IgD-negative memory B cell (primary cell): ENCODE measurements at regions not wholly inside any gene's neighbourhood (a gene's known extent, or its start where the extent isn't known, plus 50 kb on each side); places are given as distances from the start of the nearest gene placed in this dataset.
"Not testable (repeated sequence)": the region's sequence is repeated elsewhere in the genome, so short reads cannot be mapped to it uniquely, and the experiment has no call there.

Source experiments
- H3K27ac Mint-ChIP-seq, 3 donors: one replicate each; pipeline ENCODE4 v1.8.0; 2020 to 2022; ENCODE audit warnings: mild to moderate bottlenecking in 3 of 3, mixed read lengths in 3 of 3, moderate library complexity in 1 of 3
- H3K27me3 Mint-ChIP-seq: one replicate; pipeline ENCODE4 v1.8.0; 2021; ENCODE audit warnings: mixed read lengths
- H3K36me3 Mint-ChIP-seq: one replicate; pipeline ENCODE4 v1.8.0; 2020; ENCODE audit warnings: mild to moderate bottlenecking, mixed read lengths
- H3K4me1 Mint-ChIP-seq, 3 donors: one replicate each; pipeline ENCODE4 v1.8.0; 2020 to 2022; ENCODE audit warnings: mixed read lengths in 3 of 3, mild to moderate bottlenecking in 1 of 3
- H3K4me3 Mint-ChIP-seq, 4 donors: one replicate each; pipeline ENCODE4 v1.8.0; 2020 to 2022; ENCODE audit warnings: mild to moderate bottlenecking in 4 of 4, mixed read lengths in 4 of 4, moderate library complexity in 3 of 4
- H3K9me3 Mint-ChIP-seq, 3 donors: one replicate each; pipeline ENCODE4 v1.8.0; 2020 to 2021; ENCODE audit warnings: mixed read lengths in 3 of 3, mild to moderate bottlenecking in 1 of 3

- no peaks in the 10 kb centered on the region for H3K4me1 Mint-ChIP-seq
- no peak overlapping the region for H3K27ac Mint-ChIP-seq
- no peak overlapping the region for H3K4me3 Mint-ChIP-seq
- H3K9me3 Mint-ChIP-seq = peaks cover 3 to 7% (median 7%) of the 10 kb centered on the region in 3 donors
- no peaks in the 10 kb centered on the region for H3K27me3 Mint-ChIP-seq
- H3K36me3 Mint-ChIP-seq = no peaks in the 10 kb centered on the region
These were observed 256.4 kb upstream of the POM121L12 start for GRCh38 chr7:52779004-52779403.

GRCh38 chr7:52777051-52777822 is 258.2 kb upstream of the POM121L12 start:
- no peak overlapping the region for H3K4me3 Mint-ChIP-seq
- no peaks in the 10 kb centered on the region for H3K4me1 Mint-ChIP-seq
- no peaks in the 10 kb centered on the region for H3K36me3 Mint-ChIP-seq
- peaks cover 3 to 7% (median 3%) of the 10 kb centered on the region in 3 donors for H3K9me3 Mint-ChIP-seq
- H3K27me3 Mint-ChIP-seq = no peaks in the 10 kb centered on the region
- peak overlapping the region in 1 of 3 donors; percentile 57 for H3K27ac Mint-ChIP-seq

- no peak overlapping the region for H3K4me3 Mint-ChIP-seq
- H3K36me3 Mint-ChIP-seq = no peaks in the 10 kb centered on the region
- H3K4me1 Mint-ChIP-seq = no peaks in the 10 kb centered on the region
- peaks cover 3 to 7% (median 5%) of the 10 kb centered on the region in 3 donors for H3K9me3 Mint-ChIP-seq
- H3K27ac Mint-ChIP-seq = no peak overlapping the region
- no peaks in the 10 kb centered on the region for H3K27me3 Mint-ChIP-seq
These were observed 259.6 kb upstream of the POM121L12 start for GRCh38 chr7:52775876-52776275.

- no peaks in the 10 kb centered on the region for H3K36me3 Mint-ChIP-seq
- no peaks in the 10 kb centered on the region for H3K4me1 Mint-ChIP-seq
- no peaks in the 10 kb centered on the region for H3K27me3 Mint-ChIP-seq
- no peak overlapping the region for H3K27ac Mint-ChIP-seq
- H3K4me3 Mint-ChIP-seq = no peak overlapping the region
- peaks cover 5 to 7% (median 5%) of the 10 kb centered on the region in 3 donors for H3K9me3 Mint-ChIP-seq
These were observed 264.3 kb upstream of the POM121L12 start for GRCh38 chr7:52771177-52771576.

GRCh38 chr7:52764492-52765169 is 270.8 kb upstream of the POM121L12 start:
- Mint-ChIP-seq H3K27me3 (no peaks in the 10 kb centered on the region), H3K4me3 (no peak overlapping the region), H3K9me3 (peaks cover 0 to 6% (median 4%) of the 10 kb centered on the region in 3 donors), H3K36me3 (no peaks in the 10 kb centered on the region), H3K4me1 (no peaks in the 10 kb centered on the region), H3K27ac (no peak overlapping the region)

- Mint-ChIP-seq H3K27me3 (no peaks in the 10 kb centered on the region), H3K36me3 (peaks cover 3% of the 10 kb centered on the region), H3K9me3 (peaks cover 3 to 8% (median 4%) of the 10 kb centered on the region in 3 donors), H3K4me1 (no peaks in the 10 kb centered on the region), H3K27ac (no peak overlapping the region), H3K4me3 (no peak overlapping the region)
These were observed 277.1 kb upstream of the POM121L12 start for GRCh38 chr7:52758356-52758755.

- Mint-ChIP-seq H3K4me1 (no peaks in the 10 kb centered on the region), H3K36me3 (peaks cover 3% of the 10 kb centered on the region), H3K4me3 (no peak overlapping the region), H3K9me3 (peaks cover 3 to 9% (median 4%) of the 10 kb centered on the region in 3 donors), H3K27ac (no peak overlapping the region), H3K27me3 (no peaks in the 10 kb centered on the region)
These were observed 281.6 kb upstream of the POM121L12 start for GRCh38 chr7:52753855-52754254.

- H3K27ac Mint-ChIP-seq = no peak overlapping the region
- peaks cover 3% of the 10 kb centered on the region for H3K36me3 Mint-ChIP-seq
- peaks cover 3 to 11% (median 4%) of the 10 kb centered on the region in 3 donors for H3K9me3 Mint-ChIP-seq
- no peak overlapping the region for H3K4me3 Mint-ChIP-seq
- H3K4me1 Mint-ChIP-seq = no peaks in the 10 kb centered on the region
- no peaks in the 10 kb centered on the region for H3K27me3 Mint-ChIP-seq
These were observed 282.5 kb upstream of the POM121L12 start for GRCh38 chr7:52752891-52753290.

- H3K27me3 Mint-ChIP-seq = no peaks in the 10 kb centered on the region
- H3K4me1 Mint-ChIP-seq = no peaks in the 10 kb centered on the region
- no peak overlapping the region for H3K4me3 Mint-ChIP-seq
- no peak overlapping the region for H3K27ac Mint-ChIP-seq
- peaks cover 3% of the 10 kb centered on the region for H3K36me3 Mint-ChIP-seq
- H3K9me3 Mint-ChIP-seq = peaks cover 0 to 8% (median 6%) of the 10 kb centered on the region in 3 donors
These were observed 285.6 kb upstream of the POM121L12 start for GRCh38 chr7:52749880-52750279.

GRCh38 chr7:52747817-52748216 is 287.6 kb upstream of the POM121L12 start:
- peaks cover 0 to 12% (median 9%) of the 10 kb centered on the region in 3 donors for H3K9me3 Mint-ChIP-seq

GRCh38 chr7:52741670-52742290 is 293.7 kb upstream of the POM121L12 start:
- Mint-ChIP-seq H3K4me1 (no peaks in the 10 kb centered on the region), H3K36me3 (no peaks in the 10 kb centered on the region), H3K4me3 (no peak overlapping the region), H3K9me3 (peaks cover 4 to 24% (median 7%) of the 10 kb centered on the region in 3 donors), H3K27me3 (no peaks in the 10 kb centered on the region), H3K27ac (no peak overlapping the region)

More at GRCh38 chr7:52747817-52748216, 287.6 kb upstream of the POM121L12 start:
- no peak overlapping the region for H3K27ac Mint-ChIP-seq
- H3K36me3 Mint-ChIP-seq = no peaks in the 10 kb centered on the region
- H3K27me3 Mint-ChIP-seq = no peaks in the 10 kb centered on the region
- H3K4me1 Mint-ChIP-seq = no peaks in the 10 kb centered on the region
- H3K4me3 Mint-ChIP-seq = no peak overlapping the region

- H3K4me1 Mint-ChIP-seq = no peaks in the 10 kb centered on the region
- H3K27ac Mint-ChIP-seq = no peak overlapping the region
- H3K27me3 Mint-ChIP-seq = no peaks in the 10 kb centered on the region
- no peak overlapping the region for H3K4me3 Mint-ChIP-seq
- peaks cover 6 to 22% (median 7%) of the 10 kb centered on the region in 3 donors for H3K9me3 Mint-ChIP-seq
- H3K36me3 Mint-ChIP-seq = peaks cover 2% of the 10 kb centered on the region
These were observed 299.8 kb upstream of the POM121L12 start for GRCh38 chr7:52735656-52736055.

GRCh38 chr7:52728683-52729082 is 306.8 kb upstream of the POM121L12 start:
- H3K4me1 Mint-ChIP-seq, H3K27ac Mint-ChIP-seq, H3K27me3 Mint-ChIP-seq, H3K4me3 Mint-ChIP-seq, H3K36me3 Mint-ChIP-seq: not testable (repeated sequence)
- peaks cover 6 to 21% (median 9%) of the 10 kb centered on the region in 3 donors for H3K9me3 Mint-ChIP-seq

GRCh38 chr7:52727632-52728031 is 307.8 kb upstream of the POM121L12 start:
- Mint-ChIP-seq H3K4me3 (no peak overlapping the region), H3K27me3 (no peaks in the 10 kb centered on the region), H3K4me1 (no peaks in the 10 kb centered on the region), H3K27ac (no peak overlapping the region), H3K9me3 (peaks cover 6 to 24% (median 9%) of the 10 kb centered on the region in 3 donors), H3K36me3 (no peaks in the 10 kb centered on the region)

- peaks cover 6 to 24% (median 9%) of the 10 kb centered on the region in 3 donors for H3K9me3 Mint-ChIP-seq
- H3K4me3 Mint-ChIP-seq = no peak overlapping the region
- H3K27me3 Mint-ChIP-seq = no peaks in the 10 kb centered on the region
- H3K27ac Mint-ChIP-seq = no peak overlapping the region
- H3K4me1 Mint-ChIP-seq = no peaks in the 10 kb centered on the region
- H3K36me3 Mint-ChIP-seq = no peaks in the 10 kb centered on the region
These were observed 308.4 kb upstream of the POM121L12 start for GRCh38 chr7:52726986-52727385.
